Loucy (cell line): ENCODE measurements at regions not wholly inside any gene's neighbourhood (a gene's known extent, or its start where the extent isn't known, plus 50 kb on each side); places are given as distances from the start of the nearest gene placed in this dataset.

Experiments
- H2AFZ ChIP-seq: fragments of 200-600 bp; sonication (generic); 2 replicates; pipeline ENCODE4 v1.6.0; 2016; ENCODE audit warnings: antibody characterized with exemption, mild to moderate bottlenecking, low read length, moderate library complexity
- H3F3A ChIP-seq: fragments of 200-600 bp; 2 replicates; pipeline ENCODE4 v1.6.0; 2016; ENCODE audit warnings: antibody characterized with exemption, low read depth, mild to moderate bottlenecking
- H3K27me3 ChIP-seq: fragments of 200-600 bp; sonication (generic); 2 replicates; pipeline ENCODE4 v1.6.1; 2014; ENCODE audit warnings: low read length, mild to moderate bottlenecking; ENCODE audit not compliant: insufficient read depth, poor library complexity, severe bottlenecking
- H3K36me3 ChIP-seq: fragments of 200-600 bp; sonication (generic); 2 replicates; pipeline ENCODE4 v1.6.1; 2016; ENCODE audit warnings: low read length; ENCODE audit not compliant: insufficient read depth
- H3K4me1 ChIP-seq: fragments of 200-600 bp; sonication (generic); 2 replicates; pipeline ENCODE4 v1.5.1; 2014; ENCODE audit warnings: low read length, mild to moderate bottlenecking; ENCODE audit not compliant: insufficient read depth, poor library complexity, severe bottlenecking
- H3K4me2 ChIP-seq: fragments of 200-600 bp; sonication (generic); 2 replicates; pipeline ENCODE4 v1.6.0; 2014; ENCODE audit warnings: antibody characterized with exemption, low read length, low read depth, mild to moderate bottlenecking; ENCODE audit not compliant: poor library complexity, severe bottlenecking
- H3K4me3 ChIP-seq: fragments of 200-600 bp; sonication (generic); 2 replicates; pipeline ENCODE4 v1.5.1; 2014; ENCODE audit warnings: low read length, mild to moderate bottlenecking, mixed read lengths; ENCODE audit not compliant: poor library complexity, severe bottlenecking
- H3K79me2 ChIP-seq: fragments of 200-600 bp; sonication (generic); 2 replicates; pipeline ENCODE4 v1.6.1; 2014; ENCODE audit warnings: low read length; ENCODE audit not compliant: insufficient read depth
- H3K9ac ChIP-seq: fragments of 200-600 bp; sonication (generic); 2 replicates; pipeline ENCODE4 v1.6.0; 2014; ENCODE audit warnings: mild to moderate bottlenecking, low read depth, low read length, moderate library complexity; ENCODE audit not compliant: poor library complexity, severe bottlenecking
- H3K9me2 ChIP-seq: fragments of 200-600 bp; sonication (generic); replicated peaks from 2 replicates; pipeline ENCODE4 v1.6.1; 2016; ENCODE audit warnings: low read depth, low read length, mixed read lengths
- H3K9me3 ChIP-seq: fragments of 200-600 bp; sonication (generic); 2 replicates; pipeline ENCODE4 v1.6.1; 2014; ENCODE audit warnings: mild to moderate bottlenecking, antibody characterized with exemption, low read length, low read depth; ENCODE audit not compliant: insufficient read depth
- H4K20me1 ChIP-seq: fragments of 200-600 bp; sonication (generic); 2 replicates; pipeline ENCODE4 v1.6.0; 2014; ENCODE audit warnings: antibody characterized with exemption, low read length, mild to moderate bottlenecking; ENCODE audit not compliant: insufficient read depth, poor library complexity, severe bottlenecking
- CTCF ChIP-seq: fragments of 200-600 bp; sonication (generic); conservative IDR thresholded peaks from 2 replicates; pipeline ENCODE4 v1.5.1; 2014; ENCODE audit warnings: mild to moderate bottlenecking, antibody characterized with exemption, low read length
- EZH2phosphoT487 ChIP-seq: fragments of 200-600 bp; IDR thresholded peaks from 2 replicates; pipeline ENCODE4 v1.6.1; 2018; ENCODE audit warnings: antibody characterized with exemption, mild to moderate bottlenecking, moderate library complexity, borderline replicate concordance

GRCh38 chr5:167871091-167871490 is 420.4 kb upstream of the WWC1 start:
- Histone ChIP-seq H3K36me3 (no peaks in the 10 kb centered on the region), H3K9ac (no peak overlapping the region), H3K27me3 (no peaks in the 10 kb centered on the region), H3K79me2 (no peaks in the 10 kb centered on the region), H3K4me1 (no peaks in the 10 kb centered on the region), H2AFZ (no peak overlapping the region), H4K20me1 (no peaks in the 10 kb centered on the region), H3K9me2 (no peaks in the 10 kb centered on the region), H3K4me3 (no peak overlapping the region), H3K9me3 (no peaks in the 10 kb centered on the region), H3K4me2 (no peak overlapping the region), H3F3A (no peaks in the 10 kb centered on the region)
- no peak for TF ChIP-seq EZH2phosphoT487
- TF ChIP-seq CTCF = no peak

DNA sequence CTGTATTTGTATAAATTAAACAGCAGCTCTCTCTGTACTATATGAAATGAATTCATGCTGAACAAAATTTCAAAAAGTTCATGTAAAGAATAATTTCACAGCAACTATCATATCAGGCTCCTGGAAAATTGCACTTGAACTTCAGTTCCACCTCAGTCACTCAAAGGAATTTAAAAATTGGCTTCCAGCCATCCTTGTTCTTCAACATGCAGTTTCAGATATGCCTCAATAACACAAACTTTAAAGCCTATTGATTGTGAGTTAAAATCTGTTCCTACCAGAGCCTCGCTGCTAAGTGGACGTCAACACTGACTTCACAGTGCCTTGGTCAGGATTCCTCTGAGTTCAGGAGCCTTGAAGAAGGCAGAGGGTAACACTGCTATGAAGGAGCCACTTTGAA is 418.7 kb upstream of the WWC1 start:
- H3K4me2 ChIP-seq = no peak overlapping the region
- H2AFZ ChIP-seq = no peak overlapping the region
- no peaks in the 10 kb centered on the region for H4K20me1 ChIP-seq
- H3K9me2 ChIP-seq = no peaks in the 10 kb centered on the region
- H3K27me3 ChIP-seq = no peaks in the 10 kb centered on the region
- no peaks in the 10 kb centered on the region for H3K9me3 ChIP-seq
- no peak overlapping the region for H3K9ac ChIP-seq
- TF ChIP-seq EZH2phosphoT487 = no peak
- H3K79me2 ChIP-seq = no peaks in the 10 kb centered on the region
- H3K36me3 ChIP-seq = no peaks in the 10 kb centered on the region
- H3K4me1 ChIP-seq = no peaks in the 10 kb centered on the region
- no peaks in the 10 kb centered on the region for H3F3A ChIP-seq
- no peak overlapping the region for H3K4me3 ChIP-seq

GRCh38 chr5:167877114-167877722 is 414.2 kb upstream of the WWC1 start:
- Histone ChIP-seq H3K9me2 (no peaks in the 10 kb centered on the region), H3K4me2 (no peak overlapping the region), H4K20me1 (no peaks in the 10 kb centered on the region), H3K36me3 (no peaks in the 10 kb centered on the region), H3K27me3 (no peaks in the 10 kb centered on the region), H3K4me3 (no peak overlapping the region), H3F3A (no peaks in the 10 kb centered on the region), H3K9me3 (no peaks in the 10 kb centered on the region), H3K79me2 (no peaks in the 10 kb centered on the region), H3K9ac (no peak overlapping the region), H3K4me1 (no peaks in the 10 kb centered on the region), H2AFZ (no peak overlapping the region)
- TF ChIP-seq CTCF (no peak), EZH2phosphoT487 (no peak)

GRCh38 chr5:167877924-167878323 is 413.5 kb upstream of the WWC1 start:
- Histone ChIP-seq H3K9me2 (no peaks in the 10 kb centered on the region), H3K79me2 (no peaks in the 10 kb centered on the region), H3K4me2 (no peak overlapping the region), H3K36me3 (no peaks in the 10 kb centered on the region), H3F3A (no peaks in the 10 kb centered on the region), H3K4me1 (no peaks in the 10 kb centered on the region), H4K20me1 (no peaks in the 10 kb centered on the region), H3K27me3 (no peaks in the 10 kb centered on the region), H2AFZ (no peak overlapping the region), H3K4me3 (no peak overlapping the region), H3K9me3 (no peaks in the 10 kb centered on the region), H3K9ac (no peak overlapping the region)
- TF ChIP-seq EZH2phosphoT487 = no peak
- no peak for TF ChIP-seq CTCF
